Activated T-cell treated with anti-CD3 and anti-CD28 coated beads, Interleukin-2, amount 50 U/mL, for 72 hours (primary cell): ENCODE measurements at regions not wholly inside any gene's neighbourhood (a gene's known extent, or its start where the extent isn't known, plus 50 kb on each side); places are given as distances from the start of the nearest gene placed in this dataset.

Experiments
- ATAC-seq, 2 donors: fragments of 150-1000 bp; cut with Tn5 transposase; replicated peaks in 1 of 2; 2 replicates each; pipeline ENCODE4 v1.10.0; 2021; ENCODE audit warnings: moderate library complexity in 2 of 2, mild to moderate bottlenecking in 1 of 2
- DNase-seq, 2 donors: peaks; one replicate each; pipeline ENCODE4 v3.0.0; 2021 to 2022; ENCODE audit warnings: mixed read lengths in 1 of 2
- H3K27ac Mint-ChIP-seq: one replicate; pipeline ENCODE4 v1.8.0; 2022; ENCODE audit warnings: mild to moderate bottlenecking, moderate library complexity, mixed read lengths
- H3K27me3 Mint-ChIP-seq: one replicate; pipeline ENCODE4 v1.8.0; 2022; ENCODE audit warnings: low read depth, mixed read lengths
- H3K36me3 Mint-ChIP-seq, 2 donors: one replicate each; pipeline ENCODE4 v1.8.0; 2022; ENCODE audit warnings: mixed read lengths in 2 of 2, mild to moderate bottlenecking in 1 of 2; ENCODE audit not compliant: insufficient read depth in 2 of 2
- H3K4me1 Mint-ChIP-seq: one replicate; pipeline ENCODE4 v1.8.0; 2022; ENCODE audit warnings: low read depth, mixed read lengths
- H3K4me3 Mint-ChIP-seq, 2 donors: one replicate each; pipeline ENCODE4 v1.8.0; 2022; ENCODE audit warnings: mild to moderate bottlenecking in 2 of 2, mixed read lengths in 2 of 2, moderate library complexity in 2 of 2
- H3K9me3 Mint-ChIP-seq, 2 donors: one replicate each; pipeline ENCODE4 v1.8.0; 2022; ENCODE audit warnings: mixed read lengths in 2 of 2

- H3K4me1 Mint-ChIP-seq: no peaks in the 10 kb centered on the region
- H3K36me3 Mint-ChIP-seq: no peaks in the 10 kb centered on the region
- DNase-seq (no peak), ATAC-seq (no peak)
- no peak overlapping the region for H3K4me3 Mint-ChIP-seq
- no peak overlapping the region for H3K27ac Mint-ChIP-seq
- no peaks in the 10 kb centered on the region for H3K9me3 Mint-ChIP-seq
- H3K27me3 Mint-ChIP-seq: no peaks in the 10 kb centered on the region
Measured at GRCh38 chr2:126510356-126510755, 145.6 kb upstream of the GYPC start.

GRCh38 chr2:126510960-126511359 is 145.0 kb upstream of the GYPC start:
- H3K27me3 Mint-ChIP-seq: no peaks in the 10 kb centered on the region
- DNase-seq: no peak
- no peak overlapping the region for H3K27ac Mint-ChIP-seq
- no peak overlapping the region for H3K4me3 Mint-ChIP-seq
- H3K4me1 Mint-ChIP-seq: no peaks in the 10 kb centered on the region
- no peak for ATAC-seq
- H3K36me3 Mint-ChIP-seq: no peaks in the 10 kb centered on the region
- no peaks in the 10 kb centered on the region for H3K9me3 Mint-ChIP-seq

- no peaks in the 10 kb centered on the region for H3K9me3 Mint-ChIP-seq
- H3K36me3 Mint-ChIP-seq: no peaks in the 10 kb centered on the region
- no peaks in the 10 kb centered on the region for H3K27me3 Mint-ChIP-seq
- no peak overlapping the region for H3K4me3 Mint-ChIP-seq
- no peaks in the 10 kb centered on the region for H3K4me1 Mint-ChIP-seq
- H3K27ac Mint-ChIP-seq: no peak overlapping the region
- no peak for DNase-seq
- ATAC-seq: no peak
Measured at GRCh38 chr2:126512026-126512425, 143.9 kb upstream of the GYPC start.

GRCh38 chr2:126513033-126513432 is 142.9 kb upstream of the GYPC start:
- Mint-ChIP-seq H3K27me3 (no peaks in the 10 kb centered on the region), H3K4me3 (no peak overlapping the region), H3K27ac (no peak overlapping the region), H3K4me1 (no peaks in the 10 kb centered on the region), H3K36me3 (no peaks in the 10 kb centered on the region), H3K9me3 (no peaks in the 10 kb centered on the region)
- ATAC-seq (no peak), DNase-seq (no peak)

- no peak for ATAC-seq
- no peaks in the 10 kb centered on the region for H3K9me3 Mint-ChIP-seq
- no peaks in the 10 kb centered on the region for H3K36me3 Mint-ChIP-seq
- H3K4me3 Mint-ChIP-seq: no peak overlapping the region
- DNase-seq: no peak
- H3K4me1 Mint-ChIP-seq: no peaks in the 10 kb centered on the region
- H3K27ac Mint-ChIP-seq: no peak overlapping the region
- H3K27me3 Mint-ChIP-seq: no peaks in the 10 kb centered on the region
Measured at GRCh38 chr2:126515471-126515870, 140.5 kb upstream of the GYPC start.

GRCh38 chr2:126518196-126518595 is 137.8 kb upstream of the GYPC start:
- Mint-ChIP-seq H3K4me1 (no peaks in the 10 kb centered on the region), H3K27ac (no peak overlapping the region), H3K4me3 (no peak overlapping the region), H3K36me3 (no peaks in the 10 kb centered on the region), H3K27me3 (no peaks in the 10 kb centered on the region), H3K9me3 (no peaks in the 10 kb centered on the region)
- no peak for ATAC-seq
- DNase-seq: no peak

- DNase-seq (peak; percentile 67 to 72), ATAC-seq (peak; percentile 60 to 65)
- Mint-ChIP-seq H3K4me1 (no peaks in the 10 kb centered on the region), H3K4me3 (no peak overlapping the region), H3K27me3 (no peaks in the 10 kb centered on the region), H3K9me3 (no peaks in the 10 kb centered on the region), H3K36me3 (no peaks in the 10 kb centered on the region), H3K27ac (no peak overlapping the region)
Measured at GRCh38 chr2:126527836-126528490, 128.0 kb upstream of the GYPC start.

- ATAC-seq (no peak), DNase-seq (no peak)
- no peaks in the 10 kb centered on the region for H3K36me3 Mint-ChIP-seq
- no peaks in the 10 kb centered on the region for H3K9me3 Mint-ChIP-seq
- H3K27ac Mint-ChIP-seq: no peak overlapping the region
- H3K27me3 Mint-ChIP-seq: peaks cover 5% of the 10 kb centered on the region
- H3K4me1 Mint-ChIP-seq: peaks cover 6% of the 10 kb centered on the region
- H3K4me3 Mint-ChIP-seq: no peak overlapping the region
Measured at GRCh38 chr2:126531029-126531428, 124.9 kb upstream of the GYPC start.

GRCh38 chr2:126534478-126534877 is 121.5 kb upstream of the GYPC start:
- H3K27ac Mint-ChIP-seq: no peak overlapping the region
- DNase-seq (peak in 1 of 2 donors; percentile 14), ATAC-seq (peak; percentile 51 to 69)
- H3K4me3 Mint-ChIP-seq: no peak overlapping the region
- no peaks in the 10 kb centered on the region for H3K9me3 Mint-ChIP-seq
- H3K36me3 Mint-ChIP-seq: no peaks in the 10 kb centered on the region
- H3K27me3 Mint-ChIP-seq: peaks cover 5% of the 10 kb centered on the region
- peaks cover 6% of the 10 kb centered on the region for H3K4me1 Mint-ChIP-seq

- H3K36me3 Mint-ChIP-seq: peaks cover 0 to 3% of the 10 kb centered on the region in 2 donors
- no peak overlapping the region for H3K4me3 Mint-ChIP-seq
- H3K9me3 Mint-ChIP-seq: peaks cover 0 to 2% of the 10 kb centered on the region in 2 donors
- H3K4me1 Mint-ChIP-seq: peaks cover 6% of the 10 kb centered on the region
- H3K27ac Mint-ChIP-seq: no peak overlapping the region
- peaks cover 5% of the 10 kb centered on the region for H3K27me3 Mint-ChIP-seq
- DNase-seq (no peak), ATAC-seq (no peak)
Measured at GRCh38 chr2:126535408-126535807, 120.5 kb upstream of the GYPC start.

GRCh38 chr2:126536605-126537200 is 119.3 kb upstream of the GYPC start:
- H3K9me3 Mint-ChIP-seq: peaks cover 0 to 2% of the 10 kb centered on the region in 2 donors
- H3K4me1 Mint-ChIP-seq: peaks cover 6% of the 10 kb centered on the region
- ATAC-seq: no peak
- peaks cover 0 to 3% of the 10 kb centered on the region in 2 donors for H3K36me3 Mint-ChIP-seq
- H3K4me3 Mint-ChIP-seq: no peak overlapping the region
- peaks cover 5% of the 10 kb centered on the region for H3K27me3 Mint-ChIP-seq
- DNase-seq: no peak
- H3K27ac Mint-ChIP-seq: no peak overlapping the region

GRCh38 chr2:126539101-126539500 is 116.9 kb upstream of the GYPC start:
- Mint-ChIP-seq H3K9me3 (peaks cover 4 to 9% of the 10 kb centered on the region in 2 donors), H3K27me3 (peaks cover 5% of the 10 kb centered on the region), H3K4me3 (no peak overlapping the region), H3K4me1 (peaks cover 6% of the 10 kb centered on the region), H3K36me3 (peaks cover 5 to 7% of the 10 kb centered on the region in 2 donors), H3K27ac (no peak overlapping the region)
- DNase-seq (no peak), ATAC-seq (no peak)

- Mint-ChIP-seq H3K27ac (no peak overlapping the region), H3K4me1 (no peaks in the 10 kb centered on the region), H3K4me3 (no peak overlapping the region), H3K9me3 (peaks cover 4 to 9% of the 10 kb centered on the region in 2 donors), H3K36me3 (peaks cover 5 to 7% of the 10 kb centered on the region in 2 donors), H3K27me3 (no peaks in the 10 kb centered on the region)
- DNase-seq: no peak
- no peak for ATAC-seq
Measured at GRCh38 chr2:126542247-126542646, 113.7 kb upstream of the GYPC start.

- H3K4me3 Mint-ChIP-seq: no peak overlapping the region
- no peak for ATAC-seq
- no peak for DNase-seq
- H3K9me3 Mint-ChIP-seq: peaks cover 4 to 9% of the 10 kb centered on the region in 2 donors
- no peaks in the 10 kb centered on the region for H3K4me1 Mint-ChIP-seq
- no peak overlapping the region for H3K27ac Mint-ChIP-seq
- H3K27me3 Mint-ChIP-seq: no peaks in the 10 kb centered on the region
- peaks cover 5 to 7% of the 10 kb centered on the region in 2 donors for H3K36me3 Mint-ChIP-seq
Measured at GRCh38 chr2:126543081-126543480, 112.9 kb upstream of the GYPC start.
